Right lobe of liver (tissue), 6 donors: ENCODE measurements at regions not wholly inside any gene's neighbourhood (a gene's known extent, or its start where the extent isn't known, plus 50 kb on each side); places are given as distances from the start of the nearest gene placed in this dataset.

ENCODE experiments used
- ATAC-seq, 4 donors: fragments of 200-7000 bp; cut with Tn5 transposase; one replicate each; pipeline ENCODE4 v1.9.1; 2020; ENCODE audit warnings: mild to moderate bottlenecking in 4 of 4, moderate library complexity in 4 of 4
- DNase-seq, 3 donors: peaks; one replicate each; pipeline ENCODE4 v3.0.0-alpha.2; 2020
- H3K27ac ChIP-seq, 3 donors: fragments of 200-600 bp; one replicate each; pipeline ENCODE4 v1.8.0; 2022
- H3K27me3 ChIP-seq, 2 donors: fragments of 200-600 bp; one replicate each; pipeline ENCODE4 v1.8.0; 2022
- H3K36me3 ChIP-seq, 4 donors: fragments of 200-600 bp; sonication (generic) in 1 of 4; one replicate each; pipeline versions ENCODE4 v1.5.1 to v1.8.0; 2017 to 2022; ENCODE audit warnings: control low read depth in 1 of 4
- H3K4me1 ChIP-seq, 4 donors: fragments of 200-600 bp; sonication (generic) in 1 of 4; one replicate each; pipeline versions ENCODE4 v1.5.1 to v1.8.0; 2017 to 2022; ENCODE audit warnings: control low read depth in 1 of 4
- H3K4me3 ChIP-seq, 3 donors: fragments of 200-600 bp; one replicate each; pipeline ENCODE4 v1.8.0; 2022
- H3K9me3 ChIP-seq, 4 donors: fragments of 200-600 bp; sonication (generic) in 1 of 4; one replicate each; pipeline versions ENCODE4 v1.5.1 to v1.8.0; 2017 to 2022; ENCODE audit warnings: control low read depth in 1 of 4
- POLR2A ChIP-seq: fragments of 450-650 bp; IDR thresholded peaks from one replicate; pipeline ENCODE4 v1.6.1; 2017; ENCODE audit warnings: antibody characterized with exemption, mild to moderate bottlenecking
- WGBS: methylation state at CpG from one replicate; pipeline ENCODE4 v1.1.6; 2018; ENCODE audit warnings: low coverage, low lambda C conversion rate; ENCODE audit not compliant: insufficient coverage; ENCODE audit errors: missing lambda C conversion rate; 5-methylcytosine and 5-hydroxymethylcytosine counted together
- intact Hi-C, 2 donors: fragments of 100-400 bp; cut with DNase I; formaldehyde crosslinking; loops; one replicate each; pipeline versions ENCODE4 v1.11.2 to v1.14.1; 2022
- TF ChIP-seq, protein P1 (sequence below), 4 donors: fragments of 200-600 bp in 3 of 4; fragments of 450-650 bp in 1 of 4; IDR thresholded peaks; one replicate each; pipeline versions ENCODE4 v1.5.1 to v1.8.0; 2016 to 2022; ENCODE audit warnings: antibody characterized with exemption in 4 of 4, mild to moderate bottlenecking in 2 of 4
- donor health status: DM: no; HTN: yes; CAD: no.
- donor health status: DM: no; HTN: no; CAD: no.
- donor health status: DM: no; HTN: no; CAD: no.
- donor health status: DM: no; HTN: yes; CAD: no.
- donor health status: DM: no; HTN: yes; CAD: no.

DNA sequence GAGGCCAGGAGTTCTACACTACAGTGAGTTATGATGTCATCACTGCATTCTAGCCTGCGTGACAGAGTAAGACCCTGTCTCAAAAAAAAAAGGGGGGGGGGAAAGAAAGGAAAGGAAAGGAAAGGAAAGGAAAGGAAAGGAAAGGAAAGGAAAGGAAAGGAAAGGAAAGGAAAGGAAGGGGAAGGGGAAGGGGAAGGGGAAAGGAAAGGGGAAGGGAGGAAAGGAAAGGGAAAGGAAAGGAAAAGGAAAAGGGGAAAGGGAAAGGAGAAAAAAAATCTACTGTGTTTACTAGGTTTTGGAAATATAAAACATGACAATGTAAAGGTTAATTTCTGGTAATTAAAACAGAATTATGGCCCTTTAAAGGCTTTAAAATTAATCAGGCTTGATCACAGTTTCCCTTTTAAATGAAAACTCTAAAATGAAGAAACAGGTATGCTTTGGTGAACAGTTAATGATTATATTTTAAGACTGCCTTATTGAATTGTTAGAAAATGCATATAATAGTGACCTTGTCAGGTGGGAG is 131.9 kb upstream of the POU5F2 start:
- Histone ChIP-seq H3K36me3 (no peaks in the 10 kb centered on the region), H3K4me1 (no peaks in the 10 kb centered on the region), H3K4me3 (no peak overlapping the region), H3K27me3 (no peaks in the 10 kb centered on the region), H3K27ac (no peak overlapping the region), H3K9me3 (no peaks in the 10 kb centered on the region)
- no peak for DNase-seq
- TF ChIP-seq, protein P1, sequence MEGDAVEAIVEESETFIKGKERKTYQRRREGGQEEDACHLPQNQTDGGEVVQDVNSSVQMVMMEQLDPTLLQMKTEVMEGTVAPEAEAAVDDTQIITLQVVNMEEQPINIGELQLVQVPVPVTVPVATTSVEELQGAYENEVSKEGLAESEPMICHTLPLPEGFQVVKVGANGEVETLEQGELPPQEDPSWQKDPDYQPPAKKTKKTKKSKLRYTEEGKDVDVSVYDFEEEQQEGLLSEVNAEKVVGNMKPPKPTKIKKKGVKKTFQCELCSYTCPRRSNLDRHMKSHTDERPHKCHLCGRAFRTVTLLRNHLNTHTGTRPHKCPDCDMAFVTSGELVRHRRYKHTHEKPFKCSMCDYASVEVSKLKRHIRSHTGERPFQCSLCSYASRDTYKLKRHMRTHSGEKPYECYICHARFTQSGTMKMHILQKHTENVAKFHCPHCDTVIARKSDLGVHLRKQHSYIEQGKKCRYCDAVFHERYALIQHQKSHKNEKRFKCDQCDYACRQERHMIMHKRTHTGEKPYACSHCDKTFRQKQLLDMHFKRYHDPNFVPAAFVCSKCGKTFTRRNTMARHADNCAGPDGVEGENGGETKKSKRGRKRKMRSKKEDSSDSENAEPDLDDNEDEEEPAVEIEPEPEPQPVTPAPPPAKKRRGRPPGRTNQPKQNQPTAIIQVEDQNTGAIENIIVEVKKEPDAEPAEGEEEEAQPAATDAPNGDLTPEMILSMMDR (IDR thresholded peaks at IDR 0.05): no peak
- TF ChIP-seq POLR2A: no peak
- ATAC-seq: no peak
- intact Hi-C loops: no loop called here
- WGBS: 100% methylated on average over 1 of the region's 1 CpG

DNA sequence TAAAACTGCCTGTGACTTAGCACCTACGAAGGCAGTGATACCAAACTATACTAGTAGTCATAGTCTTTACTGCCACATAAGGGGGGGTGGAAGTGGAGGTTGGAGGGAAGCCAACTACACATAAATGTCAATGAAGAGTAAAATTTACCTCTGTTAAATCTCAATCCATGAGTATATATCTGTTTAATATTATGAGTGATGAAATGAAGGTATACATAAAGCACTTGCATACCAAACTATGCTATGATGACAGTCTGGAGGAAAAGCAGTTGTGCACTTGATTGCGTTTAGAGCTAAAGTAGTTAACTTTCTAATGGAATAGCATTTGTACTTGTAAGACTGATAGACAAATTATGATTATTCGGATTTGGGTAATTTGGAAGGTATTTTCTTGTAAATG is 129.2 kb upstream of the POU5F2 start:
- no peak overlapping the region for H3K27ac ChIP-seq
- ATAC-seq: no peak
- WGBS: 87% methylated on average over 3 of the region's 3 CpGs
- no peak overlapping the region for H3K4me3 ChIP-seq
- H3K9me3 ChIP-seq: no peaks in the 10 kb centered on the region
- intact Hi-C loops: no loop called here
- H3K36me3 ChIP-seq: no peaks in the 10 kb centered on the region
- no peaks in the 10 kb centered on the region for H3K27me3 ChIP-seq
- TF ChIP-seq, protein P1 (IDR thresholded peaks at IDR 0.05): no peak
- no peak for TF ChIP-seq POLR2A
- no peaks in the 10 kb centered on the region for H3K4me1 ChIP-seq
- DNase-seq: no peak

DNA sequence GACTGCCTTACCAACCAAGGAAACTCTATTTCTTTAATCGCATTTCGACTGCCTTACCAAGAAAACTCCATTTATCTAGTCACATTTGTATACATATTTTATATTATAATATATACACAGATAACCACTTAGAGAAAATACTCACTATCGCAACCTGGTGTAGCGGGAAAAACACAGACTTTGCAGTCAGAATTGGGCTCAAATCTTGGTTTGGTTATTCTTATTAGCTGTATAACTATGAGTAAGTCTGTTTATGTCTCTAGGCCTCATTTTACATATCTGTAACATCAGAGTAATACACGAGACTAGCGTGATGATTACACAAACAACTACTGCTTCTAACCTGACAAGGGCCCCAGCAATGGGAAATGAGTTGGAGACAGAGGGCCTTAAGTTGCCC is 127.5 kb upstream of the POU5F2 start:
- no peaks in the 10 kb centered on the region for H3K36me3 ChIP-seq
- H3K27ac ChIP-seq: no peak overlapping the region
- H3K9me3 ChIP-seq: no peaks in the 10 kb centered on the region
- H3K27me3 ChIP-seq: no peaks in the 10 kb centered on the region
- WGBS: 82% methylated on average over 6 of the region's 6 CpGs
- H3K4me1 ChIP-seq: no peaks in the 10 kb centered on the region
- no peak overlapping the region for H3K4me3 ChIP-seq
- no peak for DNase-seq
- intact Hi-C loops: no loop called here
- TF ChIP-seq, protein P1 (IDR thresholded peaks at IDR 0.05): no peak
- TF ChIP-seq POLR2A: no peak
- ATAC-seq: no peak

DNA sequence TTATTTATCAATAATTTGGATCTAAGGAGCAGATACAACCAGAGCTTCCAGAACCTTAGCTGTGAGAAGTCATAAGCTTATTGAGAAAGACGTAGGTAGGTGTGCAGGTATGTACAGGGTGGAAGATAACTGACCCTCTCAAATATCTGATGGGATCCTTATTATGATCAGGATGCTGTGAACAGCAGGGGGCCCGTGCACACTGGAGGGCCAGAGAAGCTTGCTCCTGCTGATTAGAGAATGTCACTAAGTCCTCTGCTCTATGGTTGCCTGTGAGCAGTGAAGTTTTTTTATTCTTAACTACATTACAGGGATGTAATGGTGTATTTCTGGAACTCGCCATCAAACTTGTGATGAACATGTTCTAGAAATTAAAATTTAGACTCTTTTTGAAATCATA is 108.9 kb upstream of the POU5F2 start:
- 75% methylated on average over 3 of the region's 3 CpGs for WGBS
- DNase-seq (no peak), ATAC-seq (no peak)
- Histone ChIP-seq H3K36me3 (no peaks in the 10 kb centered on the region), H3K9me3 (no peaks in the 10 kb centered on the region), H3K4me1 (no peaks in the 10 kb centered on the region), H3K27me3 (no peaks in the 10 kb centered on the region), H3K4me3 (no peak overlapping the region), H3K27ac (no peak overlapping the region)
- intact Hi-C loops: no loop called here
- TF ChIP-seq POLR2A: no peak
- TF ChIP-seq, protein P1 (IDR thresholded peaks at IDR 0.05): no peak

DNA sequence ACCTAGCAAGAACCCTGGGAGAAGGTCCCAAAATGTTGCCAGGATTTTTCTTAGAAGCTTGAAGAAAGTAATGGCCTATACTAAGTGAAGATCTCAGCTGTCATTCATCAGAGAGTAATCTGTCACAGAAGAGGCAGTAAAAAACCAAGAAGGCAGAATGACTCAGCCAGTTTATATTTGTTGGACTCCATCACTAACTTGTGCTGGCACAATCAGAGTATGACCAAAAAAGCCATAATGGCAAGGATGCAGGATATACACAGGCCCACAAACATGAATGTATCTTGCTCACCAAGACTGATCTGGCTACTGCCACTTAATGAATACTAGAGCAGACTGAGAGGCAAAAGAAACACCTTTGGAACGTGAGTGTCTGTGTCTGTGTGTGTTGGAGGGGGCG is 104.0 kb upstream of the POU5F2 start:
- no peak for ATAC-seq
- no peak for DNase-seq
- H3K27ac ChIP-seq: no peak overlapping the region
- WGBS: 91% methylated on average over 2 of the region's 2 CpGs
- H3K4me1 ChIP-seq: no peaks in the 10 kb centered on the region
- no peaks in the 10 kb centered on the region for H3K27me3 ChIP-seq
- peaks cover 0 to 7% (median 0%) of the 10 kb centered on the region in 4 donors for H3K9me3 ChIP-seq
- intact Hi-C loops: no loop called here
- H3K4me3 ChIP-seq: no peak overlapping the region
- TF ChIP-seq, protein P1 (IDR thresholded peaks at IDR 0.05): no peak
- no peak for TF ChIP-seq POLR2A
- peaks cover 0 to 2% (median 0%) of the 10 kb centered on the region in 4 donors for H3K36me3 ChIP-seq
